ENCODE measurements at regions not wholly inside any gene's neighbourhood (a gene's known extent, or its start where the extent isn't known, plus 50 kb on each side); places are given as distances from the start of the nearest gene placed in this dataset.

DNA sequence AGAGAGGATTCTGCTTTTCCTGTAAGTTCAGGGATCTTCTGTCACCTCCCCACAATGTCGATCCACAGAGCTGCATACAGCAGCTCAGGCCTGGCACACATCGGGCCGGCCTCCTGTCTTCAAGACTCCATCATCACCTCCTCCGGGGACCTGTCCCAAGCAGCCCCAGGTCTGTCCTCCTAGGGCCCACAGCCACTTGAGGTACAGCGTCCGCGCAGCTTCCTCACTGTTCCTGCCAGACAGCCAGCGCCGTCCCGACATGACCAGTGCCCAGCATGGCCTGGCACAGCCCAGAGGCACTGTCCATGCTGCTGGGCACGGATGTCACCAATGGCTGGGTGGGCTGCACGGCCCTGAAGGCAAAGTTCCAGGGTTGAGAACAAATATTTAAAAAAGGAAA lies 101.6 kb downstream of the DLL1 start (continued):
- TF ChIP-seq, protein P1, sequence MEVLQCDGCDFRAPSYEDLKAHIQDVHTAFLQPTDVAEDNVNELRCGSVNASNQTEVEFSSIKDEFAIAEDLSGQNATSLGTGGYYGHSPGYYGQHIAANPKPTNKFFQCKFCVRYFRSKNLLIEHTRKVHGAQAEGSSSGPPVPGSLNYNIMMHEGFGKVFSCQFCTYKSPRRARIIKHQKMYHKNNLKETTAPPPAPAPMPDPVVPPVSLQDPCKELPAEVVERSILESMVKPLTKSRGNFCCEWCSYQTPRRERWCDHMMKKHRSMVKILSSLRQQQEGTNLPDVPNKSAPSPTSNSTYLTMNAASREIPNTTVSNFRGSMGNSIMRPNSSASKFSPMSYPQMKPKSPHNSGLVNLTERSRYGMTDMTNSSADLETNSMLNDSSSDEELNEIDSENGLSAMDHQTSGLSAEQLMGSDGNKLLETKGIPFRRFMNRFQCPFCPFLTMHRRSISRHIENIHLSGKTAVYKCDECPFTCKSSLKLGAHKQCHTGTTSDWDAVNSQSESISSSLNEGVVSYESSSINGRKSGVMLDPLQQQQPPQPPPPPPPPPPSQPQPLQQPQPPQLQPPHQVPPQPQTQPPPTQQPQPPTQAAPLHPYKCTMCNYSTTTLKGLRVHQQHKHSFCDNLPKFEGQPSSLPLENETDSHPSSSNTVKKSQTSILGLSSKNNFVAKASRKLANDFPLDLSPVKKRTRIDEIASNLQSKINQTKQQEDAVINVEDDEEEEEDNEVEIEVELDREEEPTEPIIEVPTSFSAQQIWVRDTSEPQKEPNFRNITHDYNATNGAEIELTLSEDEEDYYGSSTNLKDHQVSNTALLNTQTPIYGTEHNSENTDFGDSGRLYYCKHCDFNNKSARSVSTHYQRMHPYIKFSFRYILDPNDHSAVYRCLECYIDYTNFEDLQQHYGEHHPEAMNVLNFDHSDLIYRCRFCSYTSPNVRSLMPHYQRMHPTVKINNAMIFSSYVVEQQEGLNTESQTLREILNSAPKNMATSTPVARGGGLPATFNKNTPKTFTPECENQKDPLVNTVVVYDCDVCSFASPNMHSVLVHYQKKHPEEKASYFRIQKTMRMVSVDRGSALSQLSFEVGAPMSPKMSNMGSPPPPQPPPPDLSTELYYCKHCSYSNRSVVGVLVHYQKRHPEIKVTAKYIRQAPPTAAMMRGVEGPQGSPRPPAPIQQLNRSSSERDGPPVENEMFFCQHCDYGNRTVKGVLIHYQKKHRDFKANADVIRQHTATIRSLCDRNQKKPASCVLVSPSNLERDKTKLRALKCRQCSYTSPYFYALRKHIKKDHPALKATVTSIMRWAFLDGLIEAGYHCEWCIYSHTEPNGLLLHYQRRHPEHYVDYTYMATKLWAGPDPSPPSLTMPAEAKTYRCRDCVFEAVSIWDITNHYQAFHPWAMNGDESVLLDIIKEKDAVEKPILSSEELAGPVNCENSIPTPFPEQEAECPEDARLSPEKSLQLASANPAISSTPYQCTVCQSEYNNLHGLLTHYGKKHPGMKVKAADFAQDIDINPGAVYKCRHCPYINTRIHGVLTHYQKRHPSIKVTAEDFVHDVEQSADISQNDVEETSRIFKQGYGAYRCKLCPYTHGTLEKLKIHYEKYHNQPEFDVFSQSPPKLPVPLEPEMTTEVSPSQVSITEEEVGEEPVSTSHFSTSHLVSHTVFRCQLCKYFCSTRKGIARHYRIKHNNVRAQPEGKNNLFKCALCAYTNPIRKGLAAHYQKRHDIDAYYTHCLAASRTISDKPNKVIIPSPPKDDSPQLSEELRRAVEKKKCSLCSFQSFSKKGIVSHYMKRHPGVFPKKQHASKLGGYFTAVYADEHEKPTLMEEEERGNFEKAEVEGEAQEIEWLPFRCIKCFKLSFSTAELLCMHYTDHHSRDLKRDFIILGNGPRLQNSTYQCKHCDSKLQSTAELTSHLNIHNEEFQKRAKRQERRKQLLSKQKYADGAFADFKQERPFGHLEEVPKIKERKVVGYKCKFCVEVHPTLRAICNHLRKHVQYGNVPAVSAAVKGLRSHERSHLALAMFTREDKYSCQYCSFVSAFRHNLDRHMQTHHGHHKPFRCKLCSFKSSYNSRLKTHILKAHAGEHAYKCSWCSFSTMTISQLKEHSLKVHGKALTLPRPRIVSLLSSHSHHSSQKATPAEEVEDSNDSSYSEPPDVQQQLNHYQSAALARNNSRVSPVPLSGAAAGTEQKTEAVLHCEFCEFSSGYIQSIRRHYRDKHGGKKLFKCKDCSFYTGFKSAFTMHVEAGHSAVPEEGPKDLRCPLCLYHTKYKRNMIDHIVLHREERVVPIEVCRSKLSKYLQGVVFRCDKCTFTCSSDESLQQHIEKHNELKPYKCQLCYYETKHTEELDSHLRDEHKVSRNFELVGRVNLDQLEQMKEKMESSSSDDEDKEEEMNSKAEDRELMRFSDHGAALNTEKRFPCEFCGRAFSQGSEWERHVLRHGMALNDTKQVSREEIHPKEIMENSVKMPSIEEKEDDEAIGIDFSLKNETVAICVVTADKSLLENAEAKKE (CRISPR knock-in tag; IDR thresholded peaks at IDR 0.05), result no peak
- TF ChIP-seq ZNF331 (CRISPR knock-in tag; IDR thresholded peaks at IDR 0.05; ENCODE audit: low read depth) (no peak), EZH2phosphoT487 (IDR thresholded peaks at IDR 0.05; ENCODE audit: unreplicated experiment) (no peak)

- no peak for DNase-seq (ENCODE audit: low spot score)
- no peaks in the 10 kb centered on the region for H3K79me2 ChIP-seq (replicated peaks; ENCODE audit: insufficient read depth)
- Mint-ChIP-seq H3K4me1 (no peaks in the 10 kb centered on the region), H3K9me3 (peaks cover 8% of the 10 kb centered on the region), H3K27ac (no peak overlapping the region), H3K4me3 (no peak overlapping the region), H3K36me3 (ENCODE audit: low read depth) (peaks cover 1% of the 10 kb centered on the region), H3K27me3 (ENCODE audit: insufficient read depth, low read depth, poor library complexity) (peaks cover 3% of the 10 kb centered on the region)
- no peaks in the 10 kb centered on the region for H3K4me1 ChIP-seq (ENCODE audit: insufficient read depth)
- no peaks in the 10 kb centered on the region for H4K20me1 ChIP-seq (replicated peaks; ENCODE audit: insufficient read depth)
- no peak overlapping the region for H3K4me2 ChIP-seq
- no peaks in the 10 kb centered on the region for H3K36me3 ChIP-seq (ENCODE audit: insufficient read depth)
- no peaks in the 10 kb centered on the region for H3K9me2 ChIP-seq (ENCODE audit: insufficient read depth)
- no peaks in the 10 kb centered on the region for H3F3A ChIP-seq (replicated peaks; ENCODE audit: low read depth)
- no peak overlapping the region for H3K27ac ChIP-seq (ENCODE audit: low read depth)
- H2AFZ ChIP-seq, result no peak overlapping the region
- H3K27me3 ChIP-seq (ENCODE audit: insufficient read depth), result no peaks in the 10 kb centered on the region
- TF ChIP-seq, protein P2, sequence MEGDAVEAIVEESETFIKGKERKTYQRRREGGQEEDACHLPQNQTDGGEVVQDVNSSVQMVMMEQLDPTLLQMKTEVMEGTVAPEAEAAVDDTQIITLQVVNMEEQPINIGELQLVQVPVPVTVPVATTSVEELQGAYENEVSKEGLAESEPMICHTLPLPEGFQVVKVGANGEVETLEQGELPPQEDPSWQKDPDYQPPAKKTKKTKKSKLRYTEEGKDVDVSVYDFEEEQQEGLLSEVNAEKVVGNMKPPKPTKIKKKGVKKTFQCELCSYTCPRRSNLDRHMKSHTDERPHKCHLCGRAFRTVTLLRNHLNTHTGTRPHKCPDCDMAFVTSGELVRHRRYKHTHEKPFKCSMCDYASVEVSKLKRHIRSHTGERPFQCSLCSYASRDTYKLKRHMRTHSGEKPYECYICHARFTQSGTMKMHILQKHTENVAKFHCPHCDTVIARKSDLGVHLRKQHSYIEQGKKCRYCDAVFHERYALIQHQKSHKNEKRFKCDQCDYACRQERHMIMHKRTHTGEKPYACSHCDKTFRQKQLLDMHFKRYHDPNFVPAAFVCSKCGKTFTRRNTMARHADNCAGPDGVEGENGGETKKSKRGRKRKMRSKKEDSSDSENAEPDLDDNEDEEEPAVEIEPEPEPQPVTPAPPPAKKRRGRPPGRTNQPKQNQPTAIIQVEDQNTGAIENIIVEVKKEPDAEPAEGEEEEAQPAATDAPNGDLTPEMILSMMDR (conservative IDR thresholded peaks at IDR 0.05; ENCODE audit: low read depth in 2 of 2), result no peak
- TF ChIP-seq JUNB (IDR thresholded peaks at IDR 0.05; ENCODE audit: unreplicated experiment) (no peak), ZNF331 (CRISPR knock-in tag; IDR thresholded peaks at IDR 0.05; ENCODE audit: low read depth) (no peak), EZH2 (IDR thresholded peaks at IDR 0.05; ENCODE audit: low read depth, unreplicated experiment) (no peak), CREB1 (CRISPR knock-in tag; IDR thresholded peaks at IDR 0.05; ENCODE audit: low read depth) (no peak)
- ATAC-seq, result no peak
- no peak overlapping the region for H3K4me3 ChIP-seq
These were observed 102.3 kb downstream of the DLL1 start for GRCh38 chr6:170188571-170189001.

Measured in GM23338 (cell line).